HEK293T (cell line): ENCODE measurements at regions not wholly inside any gene's neighbourhood (a gene's known extent, or its start where the extent isn't known, plus 50 kb on each side); places are given as distances from the start of the nearest gene placed in this dataset.

ENCODE experiments used
- CTCF ChIA-PET: fragments of 350-600 bp; formaldehyde crosslinking; extraction: SDS; loops from one replicate; lab custom pipeline; 2021; ENCODE audit warnings: antibody characterized with exemption, inconsistent platforms; lab: Yijun Ruan, JAX
- POLR2A ChIA-PET: fragments of 350-600 bp; formaldehyde crosslinking; extraction: SDS; loops from one replicate; lab custom pipeline; 2020; ENCODE audit warnings: antibody characterized with exemption, inconsistent platforms; lab: Yijun Ruan, JAX
- DNase-seq: peaks from one replicate; pipeline ENCODE4 v3.0.0; 2012; ENCODE audit warnings: mixed read lengths; ENCODE audit errors: extremely low spot score
- ARNT ChIP-seq: fragments of 450-650 bp; IDR thresholded peaks from 2 replicates; pipeline ENCODE4 v1.6.1; 2017; ENCODE audit warnings: mild to moderate bottlenecking
- BHLHE40 ChIP-seq: fragments of 450-650 bp; IDR thresholded peaks from 2 replicates; pipeline ENCODE4 v1.6.1; 2016; ENCODE audit warnings: mild to moderate bottlenecking, moderate library complexity, borderline replicate concordance
- CTBP1 ChIP-seq: fragments of 450-650 bp; IDR thresholded peaks from 2 replicates; pipeline ENCODE4 v1.6.1; 2016; ENCODE audit warnings: borderline replicate concordance
- ELF4 ChIP-seq: fragments of 450-650 bp; IDR thresholded peaks from 2 replicates; pipeline ENCODE4 v1.6.1; 2017; ENCODE audit warnings: antibody characterized with exemption
- FOXA1 ChIP-seq: fragments of 450-650 bp; IDR thresholded peaks from 2 replicates; pipeline ENCODE4 v1.6.1; 2016; ENCODE audit warnings: mild to moderate bottlenecking
- FOXK2 ChIP-seq: fragments of 450-650 bp; IDR thresholded peaks from 2 replicates; pipeline ENCODE4 v1.6.1; 2016; ENCODE audit warnings: mild to moderate bottlenecking
- FOXM1 ChIP-seq: fragments of 450-650 bp; IDR thresholded peaks from 2 replicates; pipeline ENCODE4 v1.6.1; 2017; ENCODE audit warnings: mild to moderate bottlenecking, borderline replicate concordance
- HDGF ChIP-seq: fragments of 450-650 bp; IDR thresholded peaks from 2 replicates; pipeline ENCODE4 v1.6.1; 2017; ENCODE audit warnings: antibody characterized with exemption, borderline replicate concordance
- L3MBTL2 ChIP-seq: fragments of 450-650 bp; conservative IDR thresholded peaks from 2 replicates; pipeline ENCODE4 v1.6.1; 2016; ENCODE audit warnings: mild to moderate bottlenecking
- LEF1 ChIP-seq: fragments of 450-650 bp; IDR thresholded peaks from 2 replicates; pipeline ENCODE4 v1.6.1; 2017; ENCODE audit warnings: mild to moderate bottlenecking, borderline replicate concordance
- NFRKB ChIP-seq: fragments of 450-650 bp; IDR thresholded peaks from 2 replicates; pipeline ENCODE4 v1.6.1; 2016; ENCODE audit warnings: mild to moderate bottlenecking, moderate library complexity
- SP1 ChIP-seq: fragments of 450-650 bp; IDR thresholded peaks from 2 replicates; pipeline ENCODE4 v1.6.1; 2017
- SUZ12 ChIP-seq: fragments of 450-650 bp; IDR thresholded peaks from 2 replicates; pipeline ENCODE4 v1.6.1; 2016; ENCODE audit warnings: mild to moderate bottlenecking
- TARDBP ChIP-seq: fragments of 450-650 bp; IDR thresholded peaks from 2 replicates; pipeline ENCODE4 v1.6.1; 2016
- ZNF384 ChIP-seq: fragments of 450-650 bp; IDR thresholded peaks from 2 replicates; pipeline ENCODE4 v1.6.1; 2016
- TF ChIP-seq, protein P1 (sequence below): fragments of 450-650 bp; IDR thresholded peaks from 2 replicates; pipeline ENCODE4 v1.6.1; 2016

DNA sequence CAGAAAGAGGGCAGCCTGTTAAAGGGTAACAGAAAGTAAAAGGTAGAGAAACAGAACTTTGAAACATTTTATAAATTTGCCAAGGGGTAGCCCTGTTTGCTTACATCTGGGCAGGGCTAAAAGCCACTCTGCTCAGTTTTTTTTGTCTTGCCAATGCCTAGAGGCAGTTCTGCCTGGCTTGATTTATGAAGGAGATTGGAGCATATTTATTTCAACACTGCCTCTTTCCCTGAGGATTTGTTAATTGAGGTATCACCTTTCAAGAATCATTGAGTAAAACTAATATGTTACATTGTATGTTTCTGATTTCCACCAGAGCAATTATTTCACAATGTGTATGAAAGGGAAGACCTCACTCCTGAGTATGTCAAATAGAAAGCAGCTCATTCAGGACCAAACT is 160.8 kb downstream of the GXYLT1 start:
- DNase-seq, result no peak
- ChIA-PET POLR2A (interaction anchor here (1.5 kb wide), 1 partner anchor 16 kb away, joined by 3 read pairs; no protein-coding TSS in a partner anchor), CTCF (no interaction called here)
- TF ChIP-seq CTBP1 (no peak), ARNT (no peak), TARDBP (no peak), ZNF384 (no peak), FOXM1 (no peak), SUZ12 (no peak), L3MBTL2 (no peak)
- TF ChIP-seq, protein P1, sequence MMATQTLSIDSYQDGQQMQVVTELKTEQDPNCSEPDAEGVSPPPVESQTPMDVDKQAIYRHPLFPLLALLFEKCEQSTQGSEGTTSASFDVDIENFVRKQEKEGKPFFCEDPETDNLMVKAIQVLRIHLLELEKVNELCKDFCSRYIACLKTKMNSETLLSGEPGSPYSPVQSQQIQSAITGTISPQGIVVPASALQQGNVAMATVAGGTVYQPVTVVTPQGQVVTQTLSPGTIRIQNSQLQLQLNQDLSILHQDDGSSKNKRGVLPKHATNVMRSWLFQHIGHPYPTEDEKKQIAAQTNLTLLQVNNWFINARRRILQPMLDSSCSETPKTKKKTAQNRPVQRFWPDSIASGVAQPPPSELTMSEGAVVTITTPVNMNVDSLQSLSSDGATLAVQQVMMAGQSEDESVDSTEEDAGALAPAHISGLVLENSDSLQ, result peak; percentile 85

DNA sequence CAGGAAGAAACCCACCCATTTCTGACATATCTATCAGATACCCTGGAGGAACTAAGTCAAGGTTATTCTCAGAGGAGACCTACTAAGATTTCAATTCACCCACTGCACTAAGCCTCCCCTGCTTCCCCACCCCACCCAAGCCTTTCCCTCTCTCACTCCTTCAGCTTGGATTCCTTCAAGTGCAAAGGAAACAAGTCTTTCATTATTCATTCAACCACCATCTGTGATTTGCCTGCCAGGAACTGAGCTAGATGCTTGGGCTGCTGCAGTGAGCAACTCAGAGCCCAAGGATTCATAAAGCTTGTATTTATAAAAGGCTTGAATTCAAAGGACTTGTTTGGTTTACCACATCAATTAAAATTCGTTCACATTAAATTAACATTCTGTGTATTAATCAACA is 161.3 kb downstream of the GXYLT1 start:
- DNase-seq, result no peak
- TF ChIP-seq LEF1, result no peak
- no peak for TF ChIP-seq ARNT
- ChIA-PET CTCF (interaction anchor here (0.6 kb wide), 1 partner anchor 11 kb away, joined by 4 read pairs; no protein-coding TSS in a partner anchor), POLR2A (interaction anchor here (1.5 kb wide), 1 partner anchor 15 kb away, joined by 3 read pairs; no protein-coding TSS in a partner anchor)

DNA sequence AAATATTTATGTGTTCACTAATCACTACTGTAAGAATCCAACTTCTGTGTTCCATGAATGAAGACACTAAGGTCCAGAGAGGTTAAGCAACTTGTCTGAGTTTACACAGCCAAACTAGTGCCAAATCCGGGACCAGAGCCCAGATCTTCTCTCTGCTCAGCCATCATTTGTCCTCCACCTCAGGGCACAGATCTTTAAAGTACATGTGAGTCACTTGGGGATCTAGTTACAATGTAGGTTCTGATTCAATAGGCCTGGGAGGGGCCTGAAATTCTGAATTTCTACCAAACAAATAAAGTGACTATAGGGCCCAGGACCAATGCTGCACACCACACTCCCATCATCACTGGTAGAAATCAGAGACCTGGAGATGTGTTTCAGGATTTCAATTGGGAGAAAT is 162.9 kb downstream of the GXYLT1 start:
- TF ChIP-seq ZNF384 (no peak), BHLHE40 (no peak), SP1 (no peak), ELF4 (no peak), LEF1 (no peak), NFRKB (no peak), FOXM1 (no peak), ARNT (no peak), L3MBTL2 (no peak), FOXA1 (no peak)
- TF ChIP-seq, protein P1, result no peak
- ChIA-PET POLR2A (no interaction called here), CTCF (no interaction called here)
- no peak for DNase-seq

DNA sequence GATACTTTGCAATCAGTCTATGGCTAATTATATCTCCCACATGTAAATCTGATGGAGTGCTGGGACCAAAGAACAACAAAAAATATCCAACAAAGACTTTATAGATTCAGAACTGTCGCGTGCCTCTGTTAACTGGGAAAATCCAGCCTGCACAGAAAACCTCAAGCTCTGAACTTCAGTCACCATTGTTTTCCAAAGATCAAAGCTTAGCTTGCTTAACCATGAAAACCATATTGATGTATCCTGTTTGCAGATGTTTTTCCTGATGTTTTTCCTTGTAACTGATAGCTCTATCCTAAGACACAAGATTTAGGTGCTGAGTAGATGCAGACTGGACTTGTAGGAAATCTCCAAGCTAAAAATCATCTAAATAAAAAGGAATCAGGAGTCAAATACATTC is 163.7 kb downstream of the GXYLT1 start:
- TF ChIP-seq SUZ12 (no peak), NFRKB (no peak), ARNT (no peak), ZNF384 (no peak), HDGF (no peak), CTBP1 (no peak), ELF4 (no peak), FOXM1 (no peak), LEF1 (no peak), FOXK2 (no peak), L3MBTL2 (no peak), FOXA1 (no peak), TARDBP (no peak), BHLHE40 (no peak)
- TF ChIP-seq, protein P1, result no peak
- POLR2A ChIA-PET, result no interaction called here
- CTCF ChIA-PET, result no interaction called here
- no peak for DNase-seq

DNA sequence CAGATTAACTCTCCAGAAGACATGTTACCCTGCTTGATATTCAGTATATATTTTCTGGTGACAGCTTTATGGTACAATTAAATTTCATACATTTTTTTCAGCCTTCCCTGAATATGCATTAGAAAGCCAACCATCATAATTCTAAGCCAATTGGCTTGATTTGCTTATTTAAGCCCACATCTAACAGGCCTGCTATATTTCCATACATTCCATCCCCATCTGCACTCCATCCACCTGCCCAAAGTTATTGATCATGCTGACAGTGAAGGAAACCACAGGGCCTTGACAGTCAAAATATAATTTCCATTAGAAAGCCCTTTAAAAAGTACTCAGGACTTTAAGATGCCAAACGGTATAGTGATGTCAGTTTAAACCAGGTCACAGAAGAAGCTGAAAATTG is 164.3 kb downstream of the GXYLT1 start:
- CTCF ChIA-PET, result no interaction called here
- POLR2A ChIA-PET, result no interaction called here
- no peak for DNase-seq
- TF ChIP-seq FOXA1, result no peak

DNA sequence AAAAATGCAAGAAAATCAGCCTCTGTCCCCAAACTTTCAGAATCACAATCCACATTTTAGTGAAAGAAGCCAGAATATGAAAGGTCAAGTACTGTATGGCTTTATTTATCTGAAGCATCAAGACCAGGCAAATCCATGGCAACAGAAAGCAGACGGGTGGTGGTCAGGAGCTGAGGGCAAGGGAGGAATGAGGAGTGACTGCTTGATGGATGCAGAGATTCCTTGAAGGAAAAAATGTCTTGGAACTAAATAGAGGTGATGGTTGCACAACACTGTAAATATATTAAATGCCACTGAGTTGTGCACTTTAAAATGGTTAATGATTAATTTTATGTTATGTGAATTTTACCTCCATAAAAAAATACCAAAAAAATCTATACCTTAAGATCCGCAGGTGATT is 165.1 kb downstream of the GXYLT1 start:
- no peak for DNase-seq
- TF ChIP-seq TARDBP, result no peak
- no peak for TF ChIP-seq FOXK2
- no peak for TF ChIP-seq FOXA1
- TF ChIP-seq ELF4, result no peak
- no peak for TF ChIP-seq SP1
- no peak for TF ChIP-seq NFRKB
- TF ChIP-seq ARNT, result no peak
- TF ChIP-seq SUZ12, result no peak
- CTCF ChIA-PET, result no interaction called here
- POLR2A ChIA-PET, result no interaction called here

DNA sequence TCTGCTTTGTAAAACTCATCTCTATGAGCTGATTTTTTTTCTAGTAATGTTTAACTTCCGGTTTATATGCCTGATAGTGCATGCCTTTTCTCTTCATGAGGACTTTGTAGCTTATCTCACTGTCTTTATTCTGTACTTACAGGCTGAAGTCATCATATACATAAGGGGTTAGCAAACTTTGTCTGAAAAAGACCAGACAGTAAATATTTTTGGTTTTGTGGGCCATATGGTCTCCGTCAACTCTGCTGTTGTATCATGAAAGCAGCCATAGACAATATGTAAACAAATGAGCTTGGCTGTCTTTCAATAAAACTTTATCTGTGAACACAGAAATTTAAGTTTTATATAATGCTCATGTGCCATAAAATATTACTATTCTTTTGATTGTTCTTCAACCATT is 172.1 kb downstream of the GXYLT1 start:
- no peak for TF ChIP-seq FOXA1
- TF ChIP-seq ARNT, result no peak
- TF ChIP-seq BHLHE40, result no peak
- no peak for TF ChIP-seq HDGF
- no peak for TF ChIP-seq FOXM1
- no peak for TF ChIP-seq SUZ12
- TF ChIP-seq L3MBTL2, result no peak
- no peak for TF ChIP-seq CTBP1
- TF ChIP-seq ELF4, result no peak
- no peak for TF ChIP-seq LEF1
- TF ChIP-seq NFRKB, result no peak
- CTCF ChIA-PET, result no interaction called here
- DNase-seq, result no peak
- POLR2A ChIA-PET, result no interaction called here
